DND-41 (cell line): ENCODE measurements at regions not wholly inside any gene's neighbourhood (a gene's known extent, or its start where the extent isn't known, plus 50 kb on each side); places are given as distances from the start of the nearest gene placed in this dataset.

Source experiments
- ATAC-seq: fragments of 200-7000 bp; cut with Tn5 transposase; 3 replicates; pipeline ENCODE4 v1.9.1; 2021; ENCODE audit warnings: low read depth; ENCODE audit not compliant: insufficient read depth
- DNase-seq: peaks from one replicate; pipeline ENCODE4 v3.0.0-alpha.2; 2020
- H2AFZ ChIP-seq: 2 replicates; pipeline ENCODE4 v1.6.0; 2012; ENCODE audit warnings: low read depth, low read length
- H3K27ac ChIP-seq: 2 replicates; pipeline ENCODE4 v1.5.1; 2012; ENCODE audit warnings: low read length, inconsistent platforms
- H3K27me3 ChIP-seq: fragments of 200-600 bp; sonication (generic); 2 replicates; pipeline ENCODE4 v1.6.0; 2012; ENCODE audit warnings: low read length, mild to moderate bottlenecking, inconsistent platforms; ENCODE audit not compliant: insufficient read depth, poor library complexity
- H3K36me3 ChIP-seq: 2 replicates; pipeline ENCODE4 v1.5.1; 2012; ENCODE audit warnings: low read length, inconsistent platforms; ENCODE audit not compliant: insufficient read depth
- H3K4me1 ChIP-seq: 2 replicates; pipeline ENCODE4 v1.5.1; 2012; ENCODE audit warnings: mild to moderate bottlenecking, low read length; ENCODE audit not compliant: insufficient read depth
- H3K4me2 ChIP-seq: 2 replicates; pipeline ENCODE4 v1.6.0; 2012; ENCODE audit warnings: mild to moderate bottlenecking, moderate library complexity, low read length, inconsistent platforms; ENCODE audit not compliant: insufficient read depth
- H3K4me3 ChIP-seq, 2 experiments: fragments of 200-600 bp in 1 of 2; shearing (Covaris generic) in 1 of 2; 2 replicates each; pipeline ENCODE4 v1.5.1; 2012 to 2016; ENCODE audit warnings: inconsistent platforms in 2 of 2, low read length in 2 of 2, mild to moderate bottlenecking in 2 of 2, low read depth in 1 of 2, moderate library complexity in 1 of 2
- H3K79me2 ChIP-seq: 2 replicates; pipeline ENCODE4 v1.6.0; 2012; ENCODE audit warnings: low read length, inconsistent platforms; ENCODE audit not compliant: insufficient read depth
- H3K9ac ChIP-seq: 2 replicates; pipeline ENCODE4 v1.6.0; 2012; ENCODE audit warnings: low read depth, mild to moderate bottlenecking, inconsistent platforms, low read length, moderate library complexity
- H3K9me3 ChIP-seq: 2 replicates; pipeline ENCODE4 v1.5.1; 2012; ENCODE audit warnings: low read length, moderate library complexity, mild to moderate bottlenecking, inconsistent platforms; ENCODE audit not compliant: insufficient read depth, severe bottlenecking
- H4K20me1 ChIP-seq: 2 replicates; pipeline ENCODE4 v1.6.0; 2012; ENCODE audit warnings: low read length; ENCODE audit not compliant: insufficient read depth
- EZH2 ChIP-seq: IDR thresholded peaks from 3 replicates; pipeline ENCODE4 v1.6.1; 2012; ENCODE audit warnings: borderline replicate concordance, low read depth, mild to moderate bottlenecking, moderate library complexity, low read length, inconsistent platforms; ENCODE audit not compliant: severe bottlenecking
- TF ChIP-seq, protein P1 (sequence below): IDR thresholded peaks from 2 replicates; pipeline ENCODE4 v1.5.1; 2012; ENCODE audit warnings: borderline replicate concordance, low read length, moderate library complexity, mild to moderate bottlenecking; ENCODE audit not compliant: poor library complexity, severe bottlenecking; ENCODE audit errors: extremely low read depth

DNA sequence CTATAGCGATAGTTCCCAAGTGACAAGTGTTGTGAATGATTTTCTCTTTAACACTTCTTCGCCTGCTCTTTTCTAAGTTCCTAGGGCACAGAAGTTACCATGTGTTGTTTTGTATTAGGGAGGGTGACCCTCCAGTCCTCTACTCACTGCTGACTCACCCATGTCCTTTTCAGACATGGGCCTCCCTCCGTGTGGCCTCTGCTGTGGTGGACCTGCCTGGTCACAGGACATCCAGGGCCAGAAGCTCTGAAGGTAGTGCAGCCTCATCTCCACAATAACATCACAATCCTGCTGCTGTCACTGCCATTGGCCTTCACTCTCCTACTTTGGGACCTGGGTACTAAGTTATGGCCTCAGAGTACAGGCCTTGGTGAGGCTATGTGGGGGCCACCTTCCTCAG, 87.1 kb upstream of the TNFAIP3 start:
- Histone ChIP-seq H2AFZ (no peak overlapping the region), H3K9me3 (no peaks in the 10 kb centered on the region), H3K27me3 (no peaks in the 10 kb centered on the region), H3K79me2 (no peaks in the 10 kb centered on the region), H3K27ac (peak overlapping the region; percentile 29; the same call in 1 of the 2 replicates), H3K36me3 (no peaks in the 10 kb centered on the region), H3K4me3 (no peak overlapping the region), H3K9ac (no peak overlapping the region), H3K4me1 (peaks cover 6% of the 10 kb centered on the region; the same call in 1 of the 2 replicates), H3K4me2 (no peak overlapping the region), H4K20me1 (no peaks in the 10 kb centered on the region)
- ATAC-seq (no peak), DNase-seq (no peak)
- TF ChIP-seq EZH2: no peak
- TF ChIP-seq, protein P1, sequence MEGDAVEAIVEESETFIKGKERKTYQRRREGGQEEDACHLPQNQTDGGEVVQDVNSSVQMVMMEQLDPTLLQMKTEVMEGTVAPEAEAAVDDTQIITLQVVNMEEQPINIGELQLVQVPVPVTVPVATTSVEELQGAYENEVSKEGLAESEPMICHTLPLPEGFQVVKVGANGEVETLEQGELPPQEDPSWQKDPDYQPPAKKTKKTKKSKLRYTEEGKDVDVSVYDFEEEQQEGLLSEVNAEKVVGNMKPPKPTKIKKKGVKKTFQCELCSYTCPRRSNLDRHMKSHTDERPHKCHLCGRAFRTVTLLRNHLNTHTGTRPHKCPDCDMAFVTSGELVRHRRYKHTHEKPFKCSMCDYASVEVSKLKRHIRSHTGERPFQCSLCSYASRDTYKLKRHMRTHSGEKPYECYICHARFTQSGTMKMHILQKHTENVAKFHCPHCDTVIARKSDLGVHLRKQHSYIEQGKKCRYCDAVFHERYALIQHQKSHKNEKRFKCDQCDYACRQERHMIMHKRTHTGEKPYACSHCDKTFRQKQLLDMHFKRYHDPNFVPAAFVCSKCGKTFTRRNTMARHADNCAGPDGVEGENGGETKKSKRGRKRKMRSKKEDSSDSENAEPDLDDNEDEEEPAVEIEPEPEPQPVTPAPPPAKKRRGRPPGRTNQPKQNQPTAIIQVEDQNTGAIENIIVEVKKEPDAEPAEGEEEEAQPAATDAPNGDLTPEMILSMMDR: no peak

- H3K4me3 ChIP-seq: no peak overlapping the region
- no peaks in the 10 kb centered on the region for H3K9me3 ChIP-seq
- peaks cover 6% of the 10 kb centered on the region; the same call in 1 of the 2 replicates for H3K4me1 ChIP-seq
- no peaks in the 10 kb centered on the region for H3K27me3 ChIP-seq
- no peak overlapping the region for H2AFZ ChIP-seq
- DNase-seq (no peak), ATAC-seq (no peak)
- TF ChIP-seq, protein P1: no peak
- no peak for TF ChIP-seq EZH2
- H3K27ac ChIP-seq: 0 out of 2 replicates have a peak overlapping the region, but pooled peaks have one; percentile 29
- no peak overlapping the region for H3K9ac ChIP-seq
- no peak overlapping the region for H3K4me2 ChIP-seq
- H3K36me3 ChIP-seq: no peaks in the 10 kb centered on the region
- no peaks in the 10 kb centered on the region for H4K20me1 ChIP-seq
- no peaks in the 10 kb centered on the region for H3K79me2 ChIP-seq
Observed at GRCh38 chr6:137780447-137781034, 86.5 kb upstream of the TNFAIP3 start.

DNA sequence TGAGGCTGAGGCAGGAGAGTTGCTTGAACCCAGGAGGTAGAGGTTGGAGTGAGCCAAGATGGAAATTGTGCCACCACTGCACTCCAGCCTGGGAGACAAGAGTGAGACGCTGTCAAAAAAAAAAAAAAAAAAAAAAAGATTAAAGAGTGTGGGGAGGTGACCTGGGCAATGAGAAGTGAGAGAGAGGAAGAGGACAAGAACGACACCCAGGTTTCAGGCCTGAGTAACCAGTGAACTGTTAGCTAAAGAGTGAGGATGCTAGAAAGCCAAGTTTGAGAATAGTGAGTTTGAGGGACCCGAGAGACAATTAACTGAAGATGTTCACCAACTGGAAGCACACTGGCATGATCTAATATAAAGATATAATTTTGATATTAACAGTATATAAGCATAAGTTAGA, 85.4 kb upstream of the TNFAIP3 start:
- Histone ChIP-seq H2AFZ (no peak overlapping the region), H3K9ac (no peak overlapping the region), H3K27me3 (no peaks in the 10 kb centered on the region), H3K4me2 (no peak overlapping the region), H3K9me3 (no peaks in the 10 kb centered on the region), H4K20me1 (no peaks in the 10 kb centered on the region), H3K4me1 (peaks cover 6% of the 10 kb centered on the region; the same call in 1 of the 2 replicates), H3K79me2 (no peaks in the 10 kb centered on the region), H3K36me3 (no peaks in the 10 kb centered on the region), H3K4me3 (no peak overlapping the region), H3K27ac (no peak overlapping the region)
- no peak for DNase-seq
- TF ChIP-seq, protein P1: no peak
- TF ChIP-seq EZH2: no peak
- no peak for ATAC-seq
